NCI-H1092 (cell line): ENCODE measurements at regions not wholly inside any gene's neighbourhood (a gene's known extent, or its start where the extent isn't known, plus 50 kb on each side); places are given as distances from the start of the nearest gene placed in this dataset.

Experiments used
- DNase-seq: peaks from one replicate; lab custom pipeline; 2025; lab: John Stamatoyannopoulos, UW

DNA sequence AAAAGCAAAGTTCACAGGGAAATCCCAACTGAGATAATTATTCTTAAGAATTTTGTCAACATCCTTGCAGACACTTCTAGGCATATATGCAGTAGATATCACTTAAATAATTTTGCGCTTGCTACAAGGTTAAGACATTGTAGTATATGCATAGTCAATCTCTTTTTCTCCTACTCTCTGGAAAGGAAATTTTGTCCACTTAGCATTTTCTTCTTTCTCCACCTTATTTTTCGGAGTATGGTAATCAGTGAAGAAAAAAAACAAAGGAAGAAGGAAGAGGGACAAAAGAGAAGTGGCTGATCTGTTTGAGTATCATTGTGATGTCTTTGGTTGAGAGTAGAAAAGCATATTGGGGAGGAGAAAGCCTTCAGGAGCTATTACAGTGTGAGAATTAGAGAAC, 104.6 kb downstream of the LACC1 start:
- no peak for DNase-seq

DNA sequence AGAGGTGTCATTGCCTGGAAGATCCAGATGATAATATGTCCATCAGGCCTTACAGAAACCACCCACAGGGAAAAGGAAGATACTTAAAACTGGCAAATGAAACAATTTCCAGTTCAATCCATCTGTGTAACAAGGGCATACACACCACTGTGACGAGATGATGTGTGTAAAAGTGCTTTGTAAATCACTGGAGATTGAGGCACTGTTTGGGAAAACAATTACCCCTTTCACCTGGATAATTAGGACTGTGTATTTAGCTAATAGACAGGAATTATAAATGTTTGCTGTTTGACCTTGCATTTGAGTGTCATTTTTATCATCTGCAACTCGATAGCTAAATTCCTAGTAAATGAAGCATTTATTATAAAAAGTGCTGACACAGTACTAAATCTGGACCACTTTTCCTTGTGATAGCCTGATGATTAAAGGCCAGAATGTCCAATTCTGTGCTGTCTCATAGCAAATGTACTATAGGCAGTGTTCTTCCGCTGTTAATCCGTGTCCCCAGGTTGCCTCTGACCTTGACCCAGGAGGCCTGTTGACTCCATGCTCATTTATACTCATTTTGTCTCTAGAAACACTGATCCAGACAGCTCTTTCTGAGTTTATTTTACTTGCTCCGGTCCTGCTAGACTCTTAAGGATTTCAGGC, 105.8 kb downstream of the LACC1 start:
- DNase-seq: peak; percentile 49

- DNase-seq: peak; percentile 42
These were observed 106.8 kb downstream of the LACC1 start for GRCh38 chr13:43986421-43986981.

GRCh38 chr13:43988302-43988701, 108.6 kb downstream of the LACC1 start:
- DNase-seq: no peak

- DNase-seq: no peak
These were observed 110.3 kb downstream of the LACC1 start for GRCh38 chr13:43990021-43990420.

- DNase-seq: no peak
These were observed 111.1 kb downstream of the LACC1 start for GRCh38 chr13:43990829-43991228.

GRCh38 chr13:43991773-43992201, 112.1 kb downstream of the LACC1 start:
- DNase-seq: no peak

- no peak for DNase-seq
These were observed 112.5 kb downstream of the LACC1 start for GRCh38 chr13:43992211-43992610.

DNA sequence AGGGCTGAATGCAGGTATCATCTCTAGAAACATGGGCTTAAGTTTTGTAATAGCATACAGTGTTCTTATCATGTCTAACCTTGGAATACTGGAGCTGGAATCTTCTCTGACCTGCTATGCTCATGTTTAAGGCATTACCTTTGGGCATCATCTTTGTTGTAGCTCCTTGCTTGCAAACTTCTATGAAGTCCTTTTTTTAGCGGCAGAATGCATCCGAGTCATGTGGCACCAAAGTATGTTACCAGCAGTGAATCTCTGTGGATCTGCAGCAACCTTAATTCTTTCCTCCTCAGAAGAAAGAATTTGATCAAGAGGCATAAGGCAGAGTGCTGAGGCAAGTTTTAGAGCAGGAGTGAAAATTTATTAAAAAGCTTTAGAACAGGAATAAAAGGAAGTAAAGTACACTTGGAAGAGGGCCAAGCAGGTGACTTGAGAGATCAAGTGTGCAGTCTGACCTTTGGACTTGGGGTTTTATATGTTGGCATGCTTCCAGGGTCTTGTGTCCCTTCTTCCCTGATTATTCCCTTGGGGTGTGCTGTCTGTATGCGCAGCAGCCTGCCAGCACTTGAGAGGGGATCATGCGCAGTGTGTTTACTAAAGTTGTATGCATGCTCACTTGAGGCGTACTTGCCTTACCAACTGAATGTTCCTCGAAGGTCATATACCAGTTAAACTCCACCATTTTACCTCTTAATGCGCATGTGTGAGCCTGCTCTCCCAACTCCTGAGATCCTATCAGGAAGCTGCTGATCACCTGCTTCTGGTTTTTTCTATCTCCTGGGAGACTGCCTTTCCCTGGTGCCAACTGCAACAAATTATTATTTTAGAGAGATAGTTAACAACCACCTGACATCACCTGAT, 115.5 kb downstream of the LACC1 start:
- DNase-seq: no peak

DNA sequence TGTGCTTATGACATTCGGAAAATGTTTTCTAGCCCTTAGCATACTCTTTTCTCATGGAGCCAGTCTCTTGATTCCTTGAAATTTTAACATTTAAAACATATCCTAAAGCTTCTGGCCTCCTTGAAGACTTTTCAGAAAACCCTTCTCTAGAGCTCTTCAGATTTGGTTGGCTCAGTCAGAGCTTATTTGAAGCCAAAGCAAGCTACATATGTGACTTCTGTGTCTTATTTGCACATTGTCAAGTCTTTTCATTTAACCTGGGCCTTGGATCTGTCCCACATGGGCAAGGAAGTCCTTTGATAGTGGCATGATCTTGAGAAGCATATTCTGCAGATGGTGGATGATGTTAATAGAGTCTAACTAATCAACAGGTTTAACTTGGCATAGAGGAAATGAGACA, 116.5 kb downstream of the LACC1 start:
- no peak for DNase-seq

GRCh38 chr13:44003481-44003880, 123.8 kb downstream of the LACC1 start:
- DNase-seq: no peak

- no peak for DNase-seq
These were observed 125.2 kb downstream of the LACC1 start for GRCh38 chr13:44004878-44005277.

GRCh38 chr13:44007451-44007850, 127.7 kb downstream of the LACC1 start:
- DNase-seq: no peak

- no peak for DNase-seq
These were observed 131.3 kb downstream of the LACC1 start for GRCh38 chr13:44011036-44011435.

GRCh38 chr13:44012910-44013757, 133.4 kb downstream of the LACC1 start:
- no peak for DNase-seq

- no peak for DNase-seq
These were observed 134.1 kb downstream of the LACC1 start for GRCh38 chr13:44013758-44014291.

GRCh38 chr13:44014501-44014900, 134.8 kb downstream of the LACC1 start:
- DNase-seq: no peak

DNA sequence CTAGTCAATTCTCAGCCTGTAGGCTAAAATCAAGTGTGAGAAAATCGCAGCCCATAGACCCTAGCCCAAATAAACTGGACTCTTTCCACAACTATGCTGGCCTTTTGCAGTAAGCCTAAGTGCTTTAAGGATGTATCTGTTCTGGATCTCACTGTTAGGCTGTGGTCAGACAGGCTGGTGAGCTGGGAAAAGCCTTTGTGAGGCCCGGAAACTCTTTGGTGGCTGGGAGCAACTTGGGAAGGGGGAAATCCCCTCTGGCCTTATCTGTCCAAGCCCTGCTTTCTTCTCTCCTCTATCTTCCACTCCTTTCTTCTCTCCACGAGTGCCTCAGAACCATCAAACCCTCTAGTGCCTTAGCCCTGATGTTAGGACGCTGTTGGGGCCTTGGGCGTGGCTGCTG, 135.4 kb downstream of the LACC1 start:
- DNase-seq: no peak

GRCh38 chr13:44015811-44016210, 136.1 kb downstream of the LACC1 start:
- DNase-seq: no peak

DNA sequence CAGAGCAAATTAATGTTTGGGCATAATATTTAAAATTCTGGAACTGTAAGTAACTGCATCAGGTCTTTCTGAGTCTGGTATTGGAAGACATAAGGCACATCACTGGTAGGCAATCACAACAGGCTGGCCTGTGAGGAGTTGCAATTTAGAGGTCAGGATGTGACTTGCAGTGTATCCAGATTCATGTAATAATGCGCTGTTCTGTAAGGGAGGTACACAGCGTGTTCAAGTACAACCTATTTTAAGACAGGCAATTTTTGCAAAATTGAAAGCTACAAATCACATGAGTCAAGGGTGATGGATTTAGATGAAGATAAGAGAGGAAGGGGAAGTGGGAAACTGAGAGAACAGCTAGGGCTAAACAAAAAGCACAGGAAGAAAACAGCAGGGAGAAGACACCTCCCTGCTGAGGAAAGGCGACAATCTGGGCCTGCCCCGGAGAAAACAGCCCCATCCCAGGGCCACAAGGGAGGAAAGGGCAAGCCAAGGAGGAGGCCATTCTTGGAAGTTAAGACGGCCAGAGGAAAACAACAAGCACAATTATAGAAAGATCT, 138.1 kb downstream of the LACC1 start:
- no peak for DNase-seq

DNA sequence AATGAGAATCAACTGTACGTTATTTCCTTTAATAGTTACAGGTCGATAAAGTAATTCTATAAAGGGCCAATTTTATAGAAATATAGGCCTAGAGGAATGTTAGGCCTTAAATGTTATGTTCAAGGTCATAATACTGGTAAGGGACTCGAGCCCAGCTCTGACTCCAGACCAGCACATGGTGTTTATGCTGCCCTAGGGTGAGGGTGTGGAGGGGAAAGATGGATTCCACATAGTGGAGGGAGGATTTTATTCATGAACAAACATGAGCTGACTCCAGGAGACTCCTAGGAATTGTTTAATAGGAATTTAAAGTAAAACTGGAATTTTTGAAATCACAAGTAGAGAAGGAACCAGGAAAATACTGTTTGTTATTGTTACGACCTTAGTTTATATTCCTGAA, 139.9 kb downstream of the LACC1 start:
- no peak for DNase-seq

- DNase-seq: no peak
These were observed 141.7 kb downstream of the LACC1 start for GRCh38 chr13:44021422-44021821.
